SK-N-MC (cell line): ENCODE measurements at regions not wholly inside any gene's neighbourhood (a gene's known extent, or its start where the extent isn't known, plus 50 kb on each side); places are given as distances from the start of the nearest gene placed in this dataset.

ENCODE experiments used
- DNase-seq: peaks from one replicate; pipeline ENCODE4 v3.0.0-alpha.2; 2011; ENCODE audit warnings: low read depth, low spot score
- H3K27ac ChIP-seq: fragments of 200-600 bp; sonication (generic); 2 replicates; pipeline ENCODE4 v1.5.1; 2016; ENCODE audit warnings: mixed run types
- H3K36me3 ChIP-seq: fragments of 200-600 bp; sonication (generic); 2 replicates; pipeline ENCODE4 v1.6.1; 2017; ENCODE audit warnings: antibody characterized with exemption, low read length, mixed read lengths; ENCODE audit not compliant: insufficient read depth
- H3K4me3 ChIP-seq: fragments of 200-600 bp; sonication (generic); 2 replicates; pipeline ENCODE4 v1.5.1; 2016
- H3K9ac ChIP-seq: fragments of 200-600 bp; sonication (generic); 2 replicates; pipeline ENCODE4 v1.8.0; 2017; ENCODE audit warnings: mixed run types, mixed read lengths; ENCODE audit not compliant: insufficient read length
- H3K9me3 ChIP-seq: fragments of 200-600 bp; sonication (generic); 2 replicates; pipeline ENCODE4 v1.6.1; 2017; ENCODE audit warnings: low read depth, mild to moderate bottlenecking, antibody characterized with exemption, low read length, moderate library complexity, mixed read lengths
- EZH2 ChIP-seq: fragments of 200-600 bp; sonication (generic); IDR thresholded peaks from one replicate; pipeline ENCODE4 v1.6.1; 2017; ENCODE audit warnings: antibody characterized with exemption
- FOXP2 ChIP-seq: optimal IDR thresholded peaks from 2 replicates; pipeline ENCODE3; 2011; ENCODE audit warnings: mild to moderate bottlenecking, moderate library complexity; ENCODE audit not compliant: insufficient read depth; ENCODE audit errors: extremely low read length, control extremely low read depth
- POLR2AphosphoS5 ChIP-seq: IDR thresholded peaks from 2 replicates; pipeline ENCODE4 v1.6.1; 2012; ENCODE audit warnings: mild to moderate bottlenecking, low read depth, low read length, borderline replicate concordance

GRCh38 chr1:115214098-115214497 lies 124.0 kb downstream of the NGF start:
- Histone ChIP-seq H3K9me3 (no peaks in the 10 kb centered on the region), H3K9ac (no peak overlapping the region), H3K27ac (no peak overlapping the region), H3K36me3 (no peaks in the 10 kb centered on the region), H3K4me3 (no peak overlapping the region)
- DNase-seq, result no peak
- no peak for TF ChIP-seq POLR2AphosphoS5
- no peak for TF ChIP-seq FOXP2
- no peak for TF ChIP-seq EZH2

GRCh38 chr1:115213130-115213529 lies 123.8 kb upstream of the TSPAN2 start:
- H3K27ac ChIP-seq, result no peak overlapping the region
- no peak overlapping the region for H3K9ac ChIP-seq
- H3K4me3 ChIP-seq, result no peak overlapping the region
- no peaks in the 10 kb centered on the region for H3K9me3 ChIP-seq
- no peak for TF ChIP-seq EZH2
- no peak for TF ChIP-seq FOXP2
- TF ChIP-seq POLR2AphosphoS5, result no peak
- no peak for DNase-seq
- no peaks in the 10 kb centered on the region for H3K36me3 ChIP-seq

DNA sequence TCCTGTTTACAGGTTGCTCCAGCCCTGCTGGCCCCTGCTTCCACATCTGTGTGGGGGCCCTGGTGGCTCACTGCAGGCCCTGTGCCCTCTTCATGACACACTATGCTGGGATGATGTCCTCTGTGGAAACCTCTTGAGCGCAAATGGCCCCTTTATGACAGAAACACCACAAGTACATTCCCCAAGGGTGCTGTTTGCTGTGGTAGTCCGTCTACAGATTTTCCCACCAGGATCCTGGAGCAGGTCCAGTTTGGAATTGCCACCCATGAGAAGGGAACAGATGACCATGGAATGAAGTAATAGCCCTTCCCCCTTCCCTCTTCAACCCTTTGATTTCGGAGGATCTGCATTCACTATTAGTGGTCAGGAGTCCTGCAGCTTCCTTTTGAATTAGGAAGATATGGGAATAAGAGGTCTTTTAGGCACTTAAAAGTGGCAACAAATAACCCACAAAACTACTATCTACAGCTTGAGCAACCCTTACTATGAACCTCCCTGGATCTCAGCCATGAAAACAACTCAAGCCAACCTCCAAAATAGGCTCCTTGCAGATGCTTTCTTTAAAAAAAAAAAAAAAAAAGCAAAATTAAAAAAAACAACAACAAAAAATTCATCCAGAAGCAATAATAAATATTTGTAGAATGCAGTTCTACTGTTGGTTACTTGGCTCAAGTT lies 121.9 kb upstream of the TSPAN2 start:
- Histone ChIP-seq H3K27ac (no peak overlapping the region), H3K9ac (no peak overlapping the region), H3K9me3 (no peaks in the 10 kb centered on the region), H3K4me3 (no peak overlapping the region), H3K36me3 (no peaks in the 10 kb centered on the region)
- DNase-seq, result no peak
- no peak for TF ChIP-seq EZH2

DNA sequence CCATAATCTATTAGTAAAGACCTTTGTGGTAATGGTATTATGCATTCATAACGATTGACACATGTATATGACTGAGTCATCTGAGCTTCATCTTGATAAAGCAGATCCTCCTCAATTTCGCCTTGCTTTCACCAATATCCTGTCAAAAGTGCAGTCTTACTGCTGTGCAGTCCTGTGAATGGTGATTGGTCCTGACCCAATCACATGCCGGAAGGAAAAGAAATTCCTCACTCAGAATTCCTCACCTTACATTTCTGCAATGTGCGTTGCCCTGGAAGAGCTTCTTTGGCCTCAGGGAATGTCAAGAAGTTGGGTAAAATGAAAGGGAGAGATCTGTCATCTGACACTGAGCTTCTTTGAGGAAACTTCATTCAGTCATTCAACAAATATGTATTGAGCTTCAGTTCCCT lies 121.0 kb upstream of the TSPAN2 start:
- TF ChIP-seq EZH2, result no peak
- TF ChIP-seq FOXP2, result no peak
- TF ChIP-seq POLR2AphosphoS5, result no peak
- no peak overlapping the region for H3K27ac ChIP-seq
- H3K9me3 ChIP-seq, result no peaks in the 10 kb centered on the region
- no peak overlapping the region for H3K9ac ChIP-seq
- no peak for DNase-seq
- no peak overlapping the region for H3K4me3 ChIP-seq
- H3K36me3 ChIP-seq, result no peaks in the 10 kb centered on the region

GRCh38 chr1:115204513-115204912 lies 115.2 kb upstream of the TSPAN2 start:
- no peaks in the 10 kb centered on the region for H3K9me3 ChIP-seq
- H3K36me3 ChIP-seq, result no peaks in the 10 kb centered on the region
- no peak for TF ChIP-seq EZH2
- no peak for TF ChIP-seq FOXP2
- TF ChIP-seq POLR2AphosphoS5, result no peak
- no peak overlapping the region for H3K4me3 ChIP-seq
- no peak for DNase-seq
- H3K9ac ChIP-seq, result no peak overlapping the region
- no peak overlapping the region for H3K27ac ChIP-seq

- no peak overlapping the region for H3K9ac ChIP-seq
- TF ChIP-seq EZH2 (no peak), POLR2AphosphoS5 (no peak), FOXP2 (no peak)
- no peak overlapping the region for H3K27ac ChIP-seq
- DNase-seq, result no peak
- no peaks in the 10 kb centered on the region for H3K9me3 ChIP-seq
- H3K4me3 ChIP-seq, result no peak overlapping the region
- no peaks in the 10 kb centered on the region for H3K36me3 ChIP-seq
These were observed 114.0 kb upstream of the TSPAN2 start for GRCh38 chr1:115203287-115203686.

GRCh38 chr1:115201598-115201997 lies 112.3 kb upstream of the TSPAN2 start:
- no peak for DNase-seq
- Histone ChIP-seq H3K9me3 (no peaks in the 10 kb centered on the region), H3K27ac (no peak overlapping the region), H3K4me3 (no peak overlapping the region), H3K36me3 (no peaks in the 10 kb centered on the region), H3K9ac (no peak overlapping the region)
- TF ChIP-seq EZH2 (no peak), POLR2AphosphoS5 (no peak), FOXP2 (no peak)

DNA sequence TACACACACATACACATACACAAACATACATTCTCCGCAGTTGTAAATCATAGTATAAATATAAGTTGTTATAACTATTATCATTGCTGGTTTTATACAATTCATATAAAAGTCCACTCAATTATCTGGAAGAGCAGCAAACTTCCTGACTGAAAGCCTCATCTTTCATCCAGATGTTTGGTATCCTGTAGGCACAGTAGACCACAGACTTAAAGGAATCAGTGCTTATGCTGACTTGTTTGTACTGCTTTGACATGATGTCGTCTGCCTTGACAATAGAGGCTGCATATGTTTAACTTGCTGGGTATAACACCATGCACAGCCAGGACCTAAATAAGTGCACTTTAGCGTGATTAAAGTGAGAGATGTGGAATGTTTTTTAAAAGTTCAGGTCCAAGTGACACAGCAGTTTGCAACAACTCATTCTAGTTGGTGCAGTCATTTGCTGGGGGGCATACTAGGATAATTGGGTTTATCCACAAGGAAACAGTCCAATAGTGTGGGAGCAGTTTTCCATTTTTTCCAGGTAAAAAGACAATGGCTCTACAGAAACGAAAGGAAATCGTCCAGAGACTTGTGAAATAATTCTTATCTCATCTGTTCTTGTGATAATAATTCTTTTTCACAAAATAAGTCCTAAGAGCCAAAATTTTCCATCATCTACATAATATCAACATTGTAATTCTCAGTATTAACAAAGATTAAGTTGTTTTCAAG lies 110.3 kb upstream of the TSPAN2 start:
- Histone ChIP-seq H3K9ac (no peak overlapping the region), H3K36me3 (no peaks in the 10 kb centered on the region), H3K4me3 (peak overlapping the region; percentile 27; the same call in 1 of the 2 replicates), H3K9me3 (no peaks in the 10 kb centered on the region), H3K27ac (peak overlapping the region; percentile 29; the same call in 1 of the 2 replicates)
- peak; percentile 28 for DNase-seq
- no peak for TF ChIP-seq EZH2
- peak; percentile 25 for TF ChIP-seq FOXP2
